Inferior parietal cortex (tissue), 1 donor: ENCODE measurements at regions not wholly inside any gene's neighbourhood (a gene's known extent, or its start where the extent isn't known, plus 50 kb on each side); places are given as distances from the start of the nearest gene placed in this dataset.

Experiments used
- DNase-seq: peaks from one replicate; pipeline ENCODE4 v3.0.0-alpha.2; 2016; ENCODE audit errors: extremely low spot score

GRCh38 chr12:115357681-115358080 lies 673.7 kb upstream of the TBX3 start:
- no peak for DNase-seq

- no peak for DNase-seq
These were observed 671.3 kb upstream of the TBX3 start for GRCh38 chr12:115355301-115355700.

GRCh38 chr12:115354007-115354890 lies 670.3 kb upstream of the TBX3 start:
- DNase-seq: peak; percentile 27

- no peak for DNase-seq
These were observed 669.5 kb upstream of the TBX3 start for GRCh38 chr12:115353467-115353866.

DNA sequence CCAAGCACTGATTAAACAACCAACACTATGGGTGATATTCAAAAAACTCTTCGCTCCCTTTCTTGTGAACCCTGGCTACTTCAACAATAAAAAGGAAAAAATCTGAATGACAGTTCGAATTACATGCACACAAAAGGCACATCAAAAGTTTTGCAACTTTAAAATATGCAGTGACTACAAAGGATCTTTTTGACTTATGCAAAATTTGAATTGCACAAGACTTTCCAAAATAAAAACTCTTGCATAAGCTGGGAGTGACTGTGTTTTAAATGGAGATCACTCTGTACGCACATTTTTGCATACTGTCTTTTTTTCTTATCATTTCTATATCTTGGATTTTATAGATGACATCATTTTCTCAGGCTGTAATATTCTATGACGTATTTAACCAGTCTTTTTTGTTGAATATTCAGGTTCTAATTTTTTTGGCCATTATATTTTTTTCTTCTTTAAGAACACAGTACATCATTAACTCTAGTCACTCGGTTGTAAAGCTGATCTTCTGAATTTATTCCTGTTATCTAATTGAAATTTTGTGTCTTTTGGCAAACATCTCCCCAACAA lies 667.6 kb upstream of the TBX3 start:
- no peak for DNase-seq

DNA sequence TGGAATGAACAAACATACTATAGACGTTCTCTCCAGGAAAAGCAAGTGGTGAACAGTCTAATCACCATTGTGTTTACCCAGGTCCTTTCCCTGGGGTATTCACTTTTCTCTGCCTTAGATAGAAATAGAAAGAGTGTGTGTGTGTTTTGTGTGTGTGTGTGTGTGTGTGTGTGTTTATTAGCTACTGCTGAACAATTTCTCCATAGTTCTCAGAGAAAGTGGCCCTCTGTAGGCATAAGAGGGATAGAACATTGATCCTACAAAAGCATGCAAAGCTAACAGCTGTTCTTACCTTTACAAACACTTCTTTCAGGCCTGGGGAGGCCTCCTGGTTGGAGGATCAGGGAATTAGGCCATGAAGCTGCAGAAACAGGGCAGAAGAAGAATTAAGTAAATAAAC lies 665.7 kb upstream of the TBX3 start:
- no peak for DNase-seq

DNA sequence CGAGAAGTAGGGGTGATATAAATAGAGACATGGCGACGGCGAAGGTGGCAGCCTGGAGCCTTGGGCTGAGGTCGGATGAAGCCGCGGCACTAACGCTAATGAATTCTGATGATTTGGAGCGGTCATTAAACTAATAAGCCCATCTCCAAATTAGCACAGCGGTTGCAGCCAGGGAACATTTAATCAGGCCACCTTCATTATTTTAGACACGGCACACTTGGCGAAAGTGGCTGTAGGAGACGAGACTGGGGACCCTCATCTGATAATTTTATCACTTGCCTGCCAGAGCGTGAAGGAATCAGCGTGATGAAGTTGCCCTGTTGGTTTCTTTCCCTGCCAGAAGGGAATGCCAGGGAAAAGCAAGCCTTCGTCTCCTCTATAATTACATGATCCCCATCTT lies 664.3 kb upstream of the TBX3 start:
- no peak for DNase-seq

GRCh38 chr12:115343601-115344000 lies 659.6 kb upstream of the TBX3 start:
- no peak for DNase-seq

DNA sequence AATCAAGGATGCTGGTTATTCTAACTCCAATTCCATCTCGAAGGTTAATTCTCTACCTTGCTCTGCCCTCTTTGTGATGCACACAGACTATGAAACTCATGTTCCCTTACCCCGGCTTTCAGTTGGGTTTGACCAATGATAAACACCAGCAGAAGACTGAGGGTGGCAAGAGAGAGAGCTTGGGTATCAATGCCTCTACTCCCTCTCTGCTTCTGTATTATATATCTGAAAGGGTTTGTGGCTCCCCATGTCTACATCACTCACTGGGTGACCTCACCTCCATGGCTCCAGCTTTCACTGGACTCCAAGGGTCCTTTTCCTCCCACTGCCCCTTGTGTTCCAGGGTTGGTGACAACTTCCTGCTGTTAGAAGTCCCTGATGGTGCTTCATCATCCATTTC lies 659.0 kb upstream of the TBX3 start:
- no peak for DNase-seq

- DNase-seq: peak; percentile 11
These were observed 657.5 kb upstream of the TBX3 start for GRCh38 chr12:115341442-115341841.

DNA sequence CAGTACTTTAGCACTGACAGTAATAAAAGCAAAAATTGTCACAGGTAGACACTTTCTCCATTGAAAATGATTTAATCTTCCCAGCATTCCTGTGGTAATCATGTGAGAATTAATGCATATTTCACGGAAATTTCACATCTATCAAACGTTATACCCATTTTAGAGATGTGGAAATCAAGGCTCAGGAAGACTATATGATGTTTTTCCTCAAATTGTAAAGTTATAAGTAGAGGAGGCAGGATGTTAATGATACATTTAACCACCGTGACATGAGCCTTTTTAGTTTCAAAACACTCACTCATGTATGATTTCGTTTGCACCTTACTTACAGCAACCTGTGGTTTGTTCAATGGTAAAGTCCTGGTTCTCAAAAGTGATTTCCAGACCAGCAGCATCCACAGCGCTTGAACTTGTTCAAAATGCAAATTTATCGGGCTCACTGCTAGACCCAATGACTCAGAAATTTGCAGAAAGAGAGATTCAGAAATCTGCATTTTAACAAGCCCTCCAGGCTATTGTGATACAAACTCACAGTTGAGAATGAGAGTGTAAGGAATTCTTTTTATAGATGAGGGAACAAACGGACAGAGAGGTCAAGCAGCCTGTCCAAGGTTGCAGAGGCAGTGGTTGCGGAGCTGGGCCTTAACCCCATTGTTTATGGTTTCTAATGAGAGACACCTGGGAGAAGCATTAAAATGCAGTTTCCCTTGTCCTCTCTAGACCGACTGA lies 654.8 kb upstream of the TBX3 start:
- no peak for DNase-seq

DNA sequence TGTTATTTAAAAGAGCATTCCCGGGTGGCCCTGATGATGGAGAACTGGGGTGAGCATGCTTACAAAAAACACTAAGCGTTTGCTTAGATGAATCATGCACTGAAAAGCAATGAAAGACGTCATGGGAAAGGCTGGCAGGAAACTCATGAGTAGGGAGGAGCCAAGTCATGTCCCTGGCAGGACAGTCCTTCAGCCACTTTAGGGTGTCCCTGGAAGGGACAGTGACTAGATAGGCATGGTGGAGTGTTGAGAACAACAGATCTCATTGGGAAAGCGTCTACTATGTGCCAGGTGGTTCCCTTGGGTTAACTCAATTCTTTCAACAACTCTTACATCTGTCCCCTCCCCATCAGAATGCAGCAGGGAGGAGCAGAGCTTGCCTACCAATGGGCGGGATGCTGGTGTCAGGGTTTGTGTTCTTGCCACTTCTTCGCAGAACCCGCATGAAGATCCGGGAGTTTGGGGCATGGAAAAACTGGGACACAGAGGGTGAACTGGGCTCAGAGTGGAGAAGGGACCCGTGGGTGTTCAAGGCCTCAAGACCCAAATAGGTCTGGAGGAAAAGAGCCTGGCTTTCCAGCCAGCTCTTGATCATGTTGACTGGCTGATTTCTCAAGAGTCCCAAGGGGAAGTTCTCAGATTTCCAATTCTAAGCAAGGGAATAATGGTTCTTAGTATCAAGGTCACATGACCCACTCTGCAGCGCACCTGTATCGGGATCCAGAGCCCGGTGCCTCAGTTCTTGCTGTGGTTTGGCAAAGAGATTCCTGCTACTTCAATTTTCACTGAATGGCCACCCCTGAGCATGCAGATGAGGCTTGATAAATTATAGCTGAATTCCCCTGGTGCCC lies 653.9 kb upstream of the TBX3 start:
- no peak for DNase-seq

GRCh38 chr12:115336506-115336905 lies 652.5 kb upstream of the TBX3 start:
- DNase-seq: no peak

GRCh38 chr12:115335594-115335993 lies 651.6 kb upstream of the TBX3 start:
- DNase-seq: no peak

GRCh38 chr12:115335048-115335447 lies 651.1 kb upstream of the TBX3 start:
- DNase-seq: no peak

DNA sequence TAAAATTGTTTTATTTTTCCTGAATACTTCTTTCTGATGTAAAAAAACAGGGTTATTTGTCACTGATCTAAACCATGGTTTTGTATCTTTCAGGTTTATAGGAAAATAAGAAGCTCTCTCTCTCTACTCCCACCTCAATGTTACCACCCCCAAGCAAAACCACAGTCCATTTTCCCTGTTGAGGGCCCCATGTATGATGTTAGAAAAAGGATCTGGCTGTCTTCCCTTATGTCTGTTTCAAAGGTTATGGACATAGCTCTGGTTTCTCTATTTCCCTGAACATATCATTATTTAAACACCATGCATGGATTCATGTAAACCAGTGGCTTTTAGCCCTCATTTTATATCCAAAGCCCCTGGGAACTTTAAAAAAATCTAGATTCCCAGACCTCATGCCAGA lies 649.0 kb upstream of the TBX3 start:
- DNase-seq: no peak

GRCh38 chr12:115325858-115326257 lies 641.9 kb upstream of the TBX3 start:
- DNase-seq: no peak

DNA sequence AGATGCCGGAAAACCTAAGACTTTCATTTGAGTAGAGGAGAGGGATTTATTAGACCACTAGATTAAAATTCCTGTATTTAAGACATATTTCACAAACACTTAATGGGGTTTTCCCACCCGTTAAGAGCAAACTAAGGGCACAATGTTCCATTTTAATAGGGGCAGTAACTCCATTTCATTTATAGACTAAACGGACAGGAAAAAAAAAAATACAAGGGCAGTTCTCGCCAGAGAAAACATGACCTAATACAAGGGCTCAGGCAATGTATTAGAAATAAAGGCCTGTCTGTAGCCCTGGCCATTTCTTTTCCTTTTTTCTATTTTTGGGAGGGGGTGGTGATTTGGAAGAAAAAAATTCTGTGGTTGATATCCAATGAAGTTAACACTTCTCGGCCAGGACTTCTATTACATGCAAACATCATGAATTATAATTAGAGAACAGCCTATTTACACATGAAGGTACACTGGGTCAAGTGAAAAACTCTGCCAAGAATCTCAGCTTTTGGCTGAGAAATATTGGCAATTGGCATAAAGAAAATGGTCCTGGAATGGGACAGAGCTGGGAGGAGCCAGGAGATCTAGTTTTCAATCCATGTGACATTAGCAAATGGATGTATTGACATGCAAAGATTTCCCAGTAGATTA lies 641.1 kb upstream of the TBX3 start:
- DNase-seq: no peak

GRCh38 chr12:115323223-115323905 lies 639.4 kb upstream of the TBX3 start:
- DNase-seq: no peak

DNA sequence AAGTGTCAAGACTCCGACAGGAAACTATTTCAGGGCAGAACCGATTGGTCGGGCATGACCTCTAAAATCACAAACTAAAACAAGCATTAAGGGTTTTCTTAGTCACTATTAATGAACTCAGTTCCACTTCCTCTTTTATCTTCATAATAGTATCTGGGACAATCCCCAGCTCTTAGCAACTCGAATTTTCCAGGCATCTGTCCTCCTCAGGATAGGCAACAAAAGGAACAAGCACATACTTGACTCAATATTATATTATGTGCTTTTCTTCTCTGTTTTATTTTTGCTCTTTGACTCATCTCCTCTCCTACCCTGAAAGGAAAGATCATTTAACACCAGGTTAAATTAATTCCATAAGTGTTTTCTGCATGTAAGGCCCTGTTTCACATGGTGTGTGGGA lies 638.3 kb upstream of the TBX3 start:
- DNase-seq: no peak

GRCh38 chr12:115320967-115321366 lies 637.0 kb upstream of the TBX3 start:
- no peak for DNase-seq
